ENCODE measurements at regions not wholly inside any gene's neighbourhood (a gene's known extent, or its start where the extent isn't known, plus 50 kb on each side); places are given as distances from the start of the nearest gene placed in this dataset.

GRCh38 chr12:125643055-125643454, 577.8 kb downstream of the AACS start:
- no peak for TF ChIP-seq CTCF (IDR thresholded peaks at IDR 0.05)
- no peak for TF ChIP-seq POLR2A (IDR thresholded peaks at IDR 0.05)
